Kidney (tissue), 13 donors: ENCODE measurements at regions not wholly inside any gene's neighbourhood (a gene's known extent, or its start where the extent isn't known, plus 50 kb on each side); places are given as distances from the start of the nearest gene placed in this dataset.

Experiments used
- DNase-seq, 5 donors: peaks; one replicate each; pipeline ENCODE4 v3.0.0-alpha.2; 2013 to 2020
- FAIRE-seq: peaks from 2 replicates; lab custom pipeline; 2012; peaks lifted over from hg19 to GRCh38; lab: Jason Lieb, UNC
- H3K27ac ChIP-seq, 2 donors: one replicate each; pipeline ENCODE4 v1.7.0; 2013; ENCODE audit warnings: low read depth in 2 of 2, low read length in 2 of 2, inconsistent platforms in 1 of 2
- H3K27me3 ChIP-seq: one replicate; pipeline ENCODE4 v1.7.1; 2013; ENCODE audit warnings: low read length, inconsistent platforms; ENCODE audit not compliant: control insufficient read depth, insufficient read depth
- H3K36me3 ChIP-seq, 3 donors: one replicate each; pipeline versions ENCODE4 v1.7.0 to v1.7.1; 2013; ENCODE audit warnings: low read length in 3 of 3, control low read depth in 1 of 3, inconsistent platforms in 1 of 3; ENCODE audit not compliant: insufficient read depth in 3 of 3, control insufficient read depth in 2 of 3
- H3K4me1 ChIP-seq, 3 donors: one replicate each; pipeline versions ENCODE4 v1.7.0 to v1.7.1; 2013; ENCODE audit warnings: low read length in 3 of 3, inconsistent platforms in 1 of 3, low read depth in 1 of 3; ENCODE audit not compliant: control insufficient read depth in 2 of 3, insufficient read depth in 2 of 3
- H3K4me3 ChIP-seq, 3 donors: one replicate each; pipeline versions ENCODE4 v1.7.0 to v1.8.1; 2013; ENCODE audit warnings: low read length in 3 of 3, control low read depth in 1 of 3, inconsistent platforms in 1 of 3
- H3K9ac ChIP-seq, 3 donors: one replicate each; pipeline versions ENCODE4 v1.7.0 to v1.7.1; 2013; ENCODE audit warnings: low read length in 3 of 3, control low read depth in 1 of 3, inconsistent platforms in 1 of 3
- H3K9me3 ChIP-seq, 3 donors: one replicate each; pipeline versions ENCODE4 v1.7.0 to v1.7.1; 2013; ENCODE audit warnings: low read length in 3 of 3, control low read depth in 1 of 3, inconsistent platforms in 1 of 3; ENCODE audit not compliant: control insufficient read depth in 2 of 3, insufficient read depth in 1 of 3
- intact Hi-C: fragments of 100-400 bp; cut with DNase I; formaldehyde crosslinking; loops from one replicate; pipeline ENCODE4 v1.11.1; 2022
- TF ChIP-seq, protein P1 (sequence below): IDR thresholded peaks from 3 replicates; pipeline ENCODE4 v1.5.1; 2012; ENCODE audit warnings: mild to moderate bottlenecking, moderate library complexity, borderline replicate concordance; ENCODE audit not compliant: insufficient read depth; ENCODE audit errors: extremely low read depth
- donor health status: control.
- donor health status: control.
- donor health status: control.
- donor health status: control.
- donor health status: control.
- donor health status: DM: yes; HTN: yes; CAD: no.
- donor health status: Normal renal cell carcinoma (clear cell type).

DNA sequence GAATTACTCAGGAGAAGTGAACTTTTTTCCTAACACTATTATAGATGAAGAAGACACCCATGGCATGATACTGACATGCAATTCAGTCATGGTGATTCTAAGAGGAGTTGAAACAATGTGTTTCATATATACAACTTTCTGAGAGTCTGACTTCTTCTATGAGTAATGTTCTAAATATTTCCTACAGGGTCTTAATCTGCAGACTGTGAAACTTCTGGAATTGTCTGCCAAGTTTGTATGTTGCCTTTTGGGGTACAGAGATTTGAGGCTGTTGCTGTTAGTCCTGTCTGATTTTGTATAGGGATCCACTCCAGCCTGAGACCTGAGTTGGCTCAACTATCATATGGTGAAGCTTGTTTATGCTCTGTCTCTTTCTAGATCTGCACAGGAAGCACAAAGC lies 160.6 kb upstream of the GATB start:
- H3K4me1 ChIP-seq = no peaks in the 10 kb centered on the region
- TF ChIP-seq, protein P1, sequence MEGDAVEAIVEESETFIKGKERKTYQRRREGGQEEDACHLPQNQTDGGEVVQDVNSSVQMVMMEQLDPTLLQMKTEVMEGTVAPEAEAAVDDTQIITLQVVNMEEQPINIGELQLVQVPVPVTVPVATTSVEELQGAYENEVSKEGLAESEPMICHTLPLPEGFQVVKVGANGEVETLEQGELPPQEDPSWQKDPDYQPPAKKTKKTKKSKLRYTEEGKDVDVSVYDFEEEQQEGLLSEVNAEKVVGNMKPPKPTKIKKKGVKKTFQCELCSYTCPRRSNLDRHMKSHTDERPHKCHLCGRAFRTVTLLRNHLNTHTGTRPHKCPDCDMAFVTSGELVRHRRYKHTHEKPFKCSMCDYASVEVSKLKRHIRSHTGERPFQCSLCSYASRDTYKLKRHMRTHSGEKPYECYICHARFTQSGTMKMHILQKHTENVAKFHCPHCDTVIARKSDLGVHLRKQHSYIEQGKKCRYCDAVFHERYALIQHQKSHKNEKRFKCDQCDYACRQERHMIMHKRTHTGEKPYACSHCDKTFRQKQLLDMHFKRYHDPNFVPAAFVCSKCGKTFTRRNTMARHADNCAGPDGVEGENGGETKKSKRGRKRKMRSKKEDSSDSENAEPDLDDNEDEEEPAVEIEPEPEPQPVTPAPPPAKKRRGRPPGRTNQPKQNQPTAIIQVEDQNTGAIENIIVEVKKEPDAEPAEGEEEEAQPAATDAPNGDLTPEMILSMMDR = no peak
- no peak overlapping the region for H3K27ac ChIP-seq
- FAIRE-seq = no peak
- no peak for DNase-seq
- no peak overlapping the region for H3K9ac ChIP-seq
- no peaks in the 10 kb centered on the region for H3K9me3 ChIP-seq
- no peaks in the 10 kb centered on the region for H3K36me3 ChIP-seq
- intact Hi-C loops = no loop called here
- no peak overlapping the region for H3K4me3 ChIP-seq
- no peaks in the 10 kb centered on the region for H3K27me3 ChIP-seq

DNA sequence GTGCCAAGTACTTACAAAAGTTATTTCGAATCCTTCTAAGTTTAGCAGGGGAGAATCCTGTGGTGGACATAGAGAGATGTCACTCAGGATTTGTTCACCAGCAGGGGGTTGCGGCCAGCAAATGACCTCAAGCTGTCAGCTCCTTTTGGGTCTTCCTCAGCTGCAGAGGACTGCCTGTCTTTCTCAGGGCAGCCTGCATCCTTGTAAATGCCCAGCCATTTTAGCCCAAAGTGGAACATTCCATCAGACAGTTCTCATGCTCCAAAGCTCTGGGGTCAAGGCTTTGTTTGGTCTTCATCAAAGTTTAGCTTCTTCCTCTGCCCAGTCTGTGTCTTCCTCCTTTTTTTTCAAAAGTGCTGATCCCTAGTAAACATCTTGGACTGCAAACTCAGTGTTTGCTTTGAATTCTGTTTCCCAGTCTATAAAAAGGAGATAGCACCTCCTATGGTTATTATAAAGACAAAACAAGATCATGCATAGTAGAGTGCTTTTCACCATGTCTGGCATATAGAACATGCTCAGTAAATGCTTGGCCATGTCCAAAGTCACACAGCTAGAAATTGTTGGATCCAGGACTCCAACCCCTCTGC lies 156.4 kb upstream of the GATB start:
- DNase-seq (no peak), FAIRE-seq (no peak)
- intact Hi-C loops = no loop called here
- TF ChIP-seq, protein P1 = no peak
- H3K36me3 ChIP-seq = no peaks in the 10 kb centered on the region
- H3K27me3 ChIP-seq = no peaks in the 10 kb centered on the region
- no peak overlapping the region for H3K4me3 ChIP-seq
- no peak overlapping the region for H3K27ac ChIP-seq
- no peaks in the 10 kb centered on the region for H3K4me1 ChIP-seq
- H3K9ac ChIP-seq = no peak overlapping the region
- H3K9me3 ChIP-seq = peaks cover 0 to 2% (median 0%) of the 10 kb centered on the region in 3 donors

DNA sequence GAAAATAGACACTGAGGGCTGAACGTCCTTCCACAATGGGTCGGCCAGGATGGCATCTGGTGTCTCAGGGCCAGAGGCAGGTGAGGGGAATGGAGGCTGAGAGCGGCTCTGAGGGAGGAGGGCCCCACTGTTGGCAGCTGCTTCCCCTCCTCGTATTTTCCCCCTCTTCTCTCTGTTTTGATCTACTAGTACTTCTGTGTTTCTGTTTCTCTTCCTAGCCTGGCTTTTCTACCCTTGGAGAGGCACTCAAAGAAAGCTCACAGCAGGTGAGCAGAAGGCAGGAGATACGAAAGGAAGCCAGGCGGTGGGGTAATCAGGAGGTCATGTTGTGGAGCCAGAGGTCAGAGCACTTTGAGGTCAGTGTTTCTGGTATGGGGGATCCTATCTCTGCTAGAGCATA lies 151.8 kb upstream of the GATB start:
- Histone ChIP-seq H3K36me3 (no peaks in the 10 kb centered on the region), H3K27ac (no peak overlapping the region), H3K4me3 (no peak overlapping the region), H3K4me1 (no peaks in the 10 kb centered on the region), H3K9ac (no peak overlapping the region), H3K27me3 (no peaks in the 10 kb centered on the region), H3K9me3 (peaks cover 0 to 2% (median 0%) of the 10 kb centered on the region in 3 donors)
- FAIRE-seq = no peak
- TF ChIP-seq, protein P1 = no peak
- intact Hi-C loops = no loop called here
- DNase-seq = no peak

DNA sequence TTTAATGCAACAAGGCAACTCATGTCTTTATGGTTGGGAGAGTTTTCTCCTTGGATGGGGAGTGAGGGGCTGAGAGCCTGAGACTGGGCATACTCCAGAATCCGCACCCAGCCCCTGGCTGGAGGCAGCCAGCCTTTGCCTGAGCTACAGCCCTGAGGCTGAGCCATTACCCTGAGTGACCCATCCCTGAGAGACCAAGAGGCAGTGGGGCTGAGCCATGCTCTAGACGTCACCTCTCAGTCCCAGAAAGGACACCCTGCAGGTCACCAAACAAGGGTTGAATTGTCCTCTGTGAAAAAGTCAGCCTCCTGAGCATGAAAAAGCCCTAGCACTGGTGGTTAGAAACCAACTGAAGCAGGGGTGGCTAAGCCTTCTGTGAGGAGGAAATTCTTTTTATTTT lies 151.2 kb upstream of the GATB start:
- intact Hi-C loops = no loop called here
- FAIRE-seq (no peak), DNase-seq (no peak)
- Histone ChIP-seq H3K4me3 (no peak overlapping the region), H3K4me1 (no peaks in the 10 kb centered on the region), H3K9ac (no peak overlapping the region), H3K27ac (no peak overlapping the region), H3K9me3 (peaks cover 0 to 2% (median 0%) of the 10 kb centered on the region in 3 donors), H3K27me3 (no peaks in the 10 kb centered on the region), H3K36me3 (no peaks in the 10 kb centered on the region)
- TF ChIP-seq, protein P1 = no peak
